Spinal cord (tissue), 9 donors: ENCODE measurements at regions not wholly inside any gene's neighbourhood (a gene's known extent, or its start where the extent isn't known, plus 50 kb on each side); places are given as distances from the start of the nearest gene placed in this dataset.
"Not testable (repeated sequence)": the region's sequence is repeated elsewhere in the genome, so short reads cannot be mapped to it uniquely, and the experiment has no call there.

Source experiments
- DNase-seq, 6 donors: peaks; one replicate each; pipeline versions ENCODE4 v3.0.0 to v3.0.0-alpha.2; 2013 to 2015; ENCODE audit warnings: low spot score in 6 of 6, low read depth in 4 of 6
- H3K27ac ChIP-seq: one replicate; pipeline ENCODE4 v1.5.1; 2013; ENCODE audit warnings: low read depth, low read length, control low read depth
- H3K27me3 ChIP-seq: one replicate; pipeline ENCODE4 v1.6.1; 2013; ENCODE audit warnings: low read length; ENCODE audit not compliant: control insufficient read depth, insufficient read depth
- H3K36me3 ChIP-seq: one replicate; pipeline ENCODE4 v1.6.1; 2013; ENCODE audit warnings: low read length; ENCODE audit not compliant: control insufficient read depth, insufficient read depth
- H3K4me1 ChIP-seq: one replicate; pipeline ENCODE4 v1.6.1; 2013; ENCODE audit warnings: low read length; ENCODE audit not compliant: control insufficient read depth, insufficient read depth
- H3K4me3 ChIP-seq: one replicate; pipeline ENCODE4 v1.5.1; 2013; ENCODE audit warnings: low read depth, low read length, control low read depth
- H3K9me3 ChIP-seq: one replicate; pipeline ENCODE4 v1.6.1; 2013; ENCODE audit warnings: low read length; ENCODE audit not compliant: control insufficient read depth, insufficient read depth
- WGBS: methylation state at CpG from one replicate; pipeline ENCODE4 v1.1.5; 2013; ENCODE audit warnings: missing lambda C conversion rate; ENCODE audit not compliant: insufficient coverage; 5-methylcytosine and 5-hydroxymethylcytosine counted together
- donor health status: healthy.

- H3K4me3 ChIP-seq, H3K9me3 ChIP-seq, H3K27ac ChIP-seq, H3K27me3 ChIP-seq, H3K4me1 ChIP-seq, H3K36me3 ChIP-seq, DNase-seq: not testable (repeated sequence)
- no CpG with 5 or more reads among the region's 1 CpG for WGBS
These were observed 131.8 kb downstream of the NPIPA8 start for GRCh38 chr16:18204786-18205185.

- not testable (repeated sequence) for DNase-seq, H3K4me3 ChIP-seq, H3K36me3 ChIP-seq, H3K27ac ChIP-seq, H3K9me3 ChIP-seq, H3K4me1 ChIP-seq, H3K27me3 ChIP-seq
- no CpG with 5 or more reads among the region's 3 CpGs for WGBS
These were observed 132.2 kb downstream of the NPIPA8 start for GRCh38 chr16:18204309-18204708.

- not testable (repeated sequence) for H3K9me3 ChIP-seq, H3K36me3 ChIP-seq, H3K4me3 ChIP-seq, H3K27me3 ChIP-seq, DNase-seq, H3K4me1 ChIP-seq, H3K27ac ChIP-seq
- no CpG with 5 or more reads among the region's 3 CpGs for WGBS
These were observed 135.0 kb downstream of the NPIPA8 start for GRCh38 chr16:18201511-18201910.

- not testable (repeated sequence) for H3K4me1 ChIP-seq, DNase-seq
- WGBS: no CpG with 5 or more reads among the region's 2 CpGs
These were observed 144.1 kb downstream of the NPIPA8 start for GRCh38 chr16:18192389-18192788.

GRCh38 chr16:18190179-18190578 is 146.4 kb downstream of the NPIPA8 start:
- H3K4me1 ChIP-seq, H3K27ac ChIP-seq, H3K9me3 ChIP-seq, H3K27me3 ChIP-seq, DNase-seq, H3K36me3 ChIP-seq, H3K4me3 ChIP-seq: not testable (repeated sequence)
- WGBS: no CpG with 5 or more reads among the region's 8 CpGs

More at GRCh38 chr16:18192389-18192788, 144.1 kb downstream of the NPIPA8 start:
- not testable (repeated sequence) for H3K27ac ChIP-seq, H3K9me3 ChIP-seq, H3K36me3 ChIP-seq, H3K4me3 ChIP-seq, H3K27me3 ChIP-seq

- not testable (repeated sequence) for H3K36me3 ChIP-seq, DNase-seq, H3K9me3 ChIP-seq, H3K27ac ChIP-seq, H3K27me3 ChIP-seq, H3K4me3 ChIP-seq, H3K4me1 ChIP-seq
- no CpG with 5 or more reads among the region's 15 CpGs for WGBS
These were observed 151.8 kb downstream of the NPIPA8 start for GRCh38 chr16:18184755-18185154.

GRCh38 chr16:18181028-18181427 is 155.5 kb downstream of the NPIPA8 start:
- H3K4me1 ChIP-seq, H3K9me3 ChIP-seq, H3K36me3 ChIP-seq, H3K4me3 ChIP-seq, H3K27me3 ChIP-seq, H3K27ac ChIP-seq, DNase-seq: not testable (repeated sequence)
- no CpG with 5 or more reads among the region's 6 CpGs for WGBS

- H3K36me3 ChIP-seq, H3K4me3 ChIP-seq, H3K9me3 ChIP-seq, DNase-seq, H3K27me3 ChIP-seq, H3K4me1 ChIP-seq, H3K27ac ChIP-seq: not testable (repeated sequence)
- no CpG with 5 or more reads among the region's 2 CpGs for WGBS
These were observed 162.5 kb downstream of the NPIPA8 start for GRCh38 chr16:18173945-18174497.

- not testable (repeated sequence) for H3K27ac ChIP-seq, H3K4me3 ChIP-seq, H3K4me1 ChIP-seq, H3K27me3 ChIP-seq, DNase-seq, H3K36me3 ChIP-seq, H3K9me3 ChIP-seq
- no CpG with 5 or more reads among the region's 3 CpGs for WGBS
These were observed 174.2 kb downstream of the NPIPA8 start for GRCh38 chr16:18162293-18162692.

- not testable (repeated sequence) for DNase-seq, H3K9me3 ChIP-seq, H3K4me3 ChIP-seq, H3K4me1 ChIP-seq, H3K27ac ChIP-seq, H3K27me3 ChIP-seq, H3K36me3 ChIP-seq
- WGBS: 100% methylated on average over 1 of the region's 4 CpGs
These were observed 175.3 kb downstream of the NPIPA8 start for GRCh38 chr16:18161224-18161623.
